HPDE6-E6E7 (cell line): ENCODE measurements at regions not wholly inside any gene's neighbourhood (a gene's known extent, or its start where the extent isn't known, plus 50 kb on each side); places are given as distances from the start of the nearest gene placed in this dataset.

Source experiments
- DNase-seq: peaks from one replicate; pipeline ENCODE4 v3.0.0; 2011; ENCODE audit warnings: missing footprints; ENCODE audit errors: extremely low spot score

- no peak for DNase-seq
These were observed 487.9 kb upstream of the ID2 start for GRCh38 chr2:8193686-8194615.

DNA sequence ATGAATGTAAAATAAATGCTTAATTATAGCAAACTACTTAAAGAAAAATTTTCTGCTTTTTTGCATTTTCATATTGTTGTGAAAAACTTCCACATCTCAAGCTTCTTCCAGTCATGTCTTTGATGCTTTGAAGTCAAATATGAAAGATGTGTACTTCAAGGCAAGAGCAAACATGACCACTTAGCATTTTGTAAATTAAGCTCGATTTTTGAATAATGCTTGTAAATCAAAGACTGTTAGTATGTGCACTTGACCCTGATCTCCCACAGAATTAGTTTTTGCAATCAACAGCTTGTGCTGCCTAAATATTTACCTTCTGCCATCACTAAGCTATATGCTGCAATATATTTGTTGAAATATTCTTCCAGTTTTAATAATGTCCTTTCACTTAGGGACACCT, 486.1 kb upstream of the ID2 start:
- DNase-seq: no peak

- no peak for DNase-seq
These were observed 485.5 kb upstream of the ID2 start for GRCh38 chr2:8196316-8196715.

DNA sequence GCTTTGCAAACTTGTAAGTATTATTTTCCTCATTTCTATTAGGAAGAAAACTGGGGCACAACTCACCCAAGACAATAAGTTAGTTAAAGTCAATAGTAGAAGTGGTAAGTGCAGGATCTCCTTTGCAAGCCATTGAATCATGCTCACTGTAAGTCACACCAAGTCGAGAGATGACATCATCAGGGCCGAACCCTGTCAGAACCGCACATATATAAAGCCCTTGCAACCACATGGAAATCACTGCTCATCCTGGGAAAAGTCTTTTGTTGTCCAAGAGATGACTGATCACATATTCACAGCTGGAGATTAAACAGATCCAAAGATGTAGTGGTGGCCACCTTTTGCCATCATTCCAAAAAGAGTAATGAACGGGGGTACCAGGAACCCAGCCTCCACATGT, 484.8 kb upstream of the ID2 start:
- no peak for DNase-seq

DNA sequence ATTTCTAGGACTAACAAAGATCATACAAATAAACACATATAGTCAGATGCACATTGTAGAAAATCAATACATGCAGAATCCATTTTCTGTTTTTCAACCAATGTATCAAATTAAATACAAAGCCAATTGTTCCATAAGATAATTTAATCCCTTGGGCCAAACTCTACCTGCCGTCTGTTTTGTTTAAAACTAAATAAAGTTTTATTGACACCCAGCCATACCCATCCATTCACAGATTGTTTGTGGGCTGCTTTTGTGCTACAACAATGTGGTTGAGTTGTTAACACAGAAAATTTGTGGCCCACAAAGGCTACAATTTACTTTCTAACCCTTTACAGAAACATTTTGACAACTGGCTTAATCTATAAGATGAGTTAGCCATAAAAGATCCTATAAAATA, 484.0 kb upstream of the ID2 start:
- no peak for DNase-seq

DNA sequence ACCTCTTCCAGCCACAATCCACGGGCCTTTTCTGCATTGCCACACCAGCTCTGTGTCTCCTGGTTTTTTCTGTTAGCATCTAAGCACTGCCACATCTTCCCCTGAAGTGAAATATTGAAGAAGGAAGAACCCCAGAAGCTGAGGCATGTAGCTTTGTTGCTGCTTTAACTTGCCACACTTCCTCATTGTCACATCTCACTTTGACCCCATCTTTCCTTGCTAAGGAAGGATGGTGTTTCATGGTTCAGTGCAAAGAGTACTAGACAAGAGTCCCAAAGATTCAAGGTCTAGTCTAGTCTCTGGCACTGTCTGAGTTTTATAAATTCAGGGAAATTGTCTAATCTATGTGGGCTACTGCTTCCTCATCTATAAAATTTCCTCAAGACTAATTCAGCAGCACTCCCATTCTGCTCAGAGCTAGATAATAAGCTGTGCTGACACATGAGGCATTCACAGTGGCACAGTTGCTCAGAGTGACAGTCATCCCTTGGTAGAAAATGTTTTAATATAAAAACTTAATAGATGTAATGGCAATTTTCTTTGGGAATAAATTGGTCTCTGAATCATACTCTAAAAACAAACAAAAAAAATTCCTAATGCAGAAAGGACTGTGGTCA, 483.0 kb upstream of the ID2 start:
- DNase-seq: no peak

GRCh38 chr2:8202132-8202531, 479.7 kb upstream of the ID2 start:
- no peak for DNase-seq

DNA sequence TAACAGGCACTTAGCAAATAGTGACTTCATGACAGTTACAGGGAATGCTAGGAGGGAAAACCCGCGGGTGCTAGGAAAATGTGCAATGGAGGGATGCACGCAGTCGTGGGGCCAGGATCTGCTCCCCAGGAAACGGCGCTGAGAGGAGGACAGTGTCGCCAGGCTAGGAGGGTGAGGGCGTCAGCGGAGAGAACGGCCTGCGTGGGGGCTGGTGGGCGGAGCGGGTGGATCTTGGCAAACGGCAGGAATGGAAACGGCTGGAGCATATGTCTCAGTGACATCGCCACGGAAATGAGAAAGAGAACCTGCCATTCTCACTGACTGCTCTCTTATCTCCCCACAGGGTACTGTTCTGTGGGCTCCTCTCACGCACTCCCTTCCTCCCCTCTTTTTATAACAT, 478.5 kb upstream of the ID2 start:
- no peak for DNase-seq

- DNase-seq: no peak
These were observed 477.1 kb upstream of the ID2 start for GRCh38 chr2:8204711-8205110.

GRCh38 chr2:8209494-8209893, 472.4 kb upstream of the ID2 start:
- DNase-seq: no peak

GRCh38 chr2:8211384-8211783, 470.5 kb upstream of the ID2 start:
- no peak for DNase-seq

DNA sequence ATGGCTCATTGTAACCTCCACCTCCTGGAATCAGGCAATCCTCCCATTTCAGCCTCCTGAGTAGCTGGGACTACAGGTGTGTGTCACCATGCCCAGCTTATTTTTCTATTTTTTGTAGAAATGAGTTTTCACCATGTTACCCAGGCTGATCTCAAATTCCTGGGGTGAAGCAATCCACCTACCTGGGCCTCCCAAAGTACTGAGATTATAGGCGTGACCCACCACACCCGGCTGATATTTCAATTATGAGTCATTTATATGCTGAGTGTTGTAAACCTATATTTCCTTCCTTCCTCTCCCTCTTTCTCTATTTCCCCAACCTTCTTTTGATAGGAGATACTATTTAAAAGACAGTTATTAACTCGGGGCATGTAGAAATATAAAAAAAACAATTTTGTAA, 469.6 kb upstream of the ID2 start:
- DNase-seq: no peak

DNA sequence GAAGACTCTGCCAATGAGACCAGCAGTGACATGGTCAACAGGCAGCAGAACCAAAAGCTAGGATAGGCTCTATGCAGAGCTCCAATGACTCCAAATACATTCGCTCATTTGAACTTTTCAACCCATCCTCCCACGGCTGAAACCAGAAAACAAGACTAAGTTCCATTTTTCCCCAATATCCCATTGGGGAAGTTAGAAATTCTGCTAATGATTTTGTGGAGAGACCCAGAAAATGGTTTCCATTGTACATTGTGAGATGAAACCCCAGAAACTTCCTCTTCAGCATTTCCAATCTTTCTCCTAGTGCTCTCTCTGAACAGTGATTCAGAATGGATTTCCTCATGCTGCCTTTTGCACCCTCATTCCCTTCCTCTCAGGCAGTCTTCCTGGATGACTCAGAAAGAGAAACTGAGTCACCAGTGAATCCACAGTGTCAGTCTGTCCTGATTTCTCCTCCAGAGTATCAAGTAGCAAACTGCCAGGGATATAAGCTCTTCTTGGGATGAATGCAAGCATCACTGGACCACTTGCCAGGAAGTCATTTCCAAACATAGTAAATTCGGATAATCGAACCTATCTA, 467.7 kb upstream of the ID2 start:
- no peak for DNase-seq

DNA sequence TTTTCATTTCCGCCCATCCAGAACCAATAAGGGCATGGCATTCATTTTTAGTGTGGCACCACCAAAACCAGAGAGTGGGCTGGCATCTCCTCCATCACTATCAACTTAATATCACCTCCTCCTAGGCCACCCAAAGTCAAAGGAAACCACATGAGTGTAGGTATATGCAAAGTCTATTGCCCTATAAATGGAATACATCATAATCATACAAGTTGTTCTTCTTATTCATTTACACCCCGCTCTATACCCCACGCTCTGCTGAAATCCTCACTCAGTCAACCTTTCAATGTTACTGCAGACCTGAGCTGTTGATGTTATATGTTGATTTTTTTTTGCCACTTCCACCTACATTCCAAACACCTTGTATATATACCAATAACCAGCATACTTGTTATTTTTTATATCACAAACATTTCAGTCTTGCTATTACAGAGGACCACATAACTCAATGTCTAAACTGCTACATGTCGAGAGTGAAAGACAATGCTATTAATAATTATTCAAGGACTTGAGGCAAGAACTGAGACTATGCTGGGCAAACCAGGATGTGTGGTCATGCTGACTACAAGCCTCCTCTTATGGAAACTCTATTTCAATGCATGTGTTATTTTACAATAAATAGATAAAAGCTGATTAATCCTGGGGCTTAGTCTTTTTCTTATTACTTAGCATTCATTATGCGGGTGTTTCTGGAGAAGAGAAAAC, 466.5 kb upstream of the ID2 start:
- DNase-seq: no peak

DNA sequence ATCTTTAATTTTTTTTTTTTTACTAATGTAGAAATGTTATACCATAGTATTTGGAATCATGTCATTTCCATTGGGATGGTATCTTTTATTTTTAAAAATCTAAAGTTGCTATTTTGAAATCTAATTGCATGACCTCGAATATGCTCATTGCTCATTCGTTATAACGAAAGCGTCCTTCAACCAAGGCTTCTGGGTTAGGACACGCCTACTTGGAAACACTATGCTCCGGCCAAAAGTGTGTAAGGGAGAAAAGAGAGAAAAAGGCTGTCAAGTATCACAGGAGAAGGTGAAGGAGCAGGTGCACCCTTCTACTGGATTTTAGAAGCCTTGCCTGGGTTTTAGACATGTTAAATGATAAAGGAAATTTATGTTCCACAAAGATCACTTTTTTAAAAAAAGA, 465.9 kb upstream of the ID2 start:
- no peak for DNase-seq

- DNase-seq: no peak
These were observed 465.5 kb upstream of the ID2 start for GRCh38 chr2:8216397-8216796.

DNA sequence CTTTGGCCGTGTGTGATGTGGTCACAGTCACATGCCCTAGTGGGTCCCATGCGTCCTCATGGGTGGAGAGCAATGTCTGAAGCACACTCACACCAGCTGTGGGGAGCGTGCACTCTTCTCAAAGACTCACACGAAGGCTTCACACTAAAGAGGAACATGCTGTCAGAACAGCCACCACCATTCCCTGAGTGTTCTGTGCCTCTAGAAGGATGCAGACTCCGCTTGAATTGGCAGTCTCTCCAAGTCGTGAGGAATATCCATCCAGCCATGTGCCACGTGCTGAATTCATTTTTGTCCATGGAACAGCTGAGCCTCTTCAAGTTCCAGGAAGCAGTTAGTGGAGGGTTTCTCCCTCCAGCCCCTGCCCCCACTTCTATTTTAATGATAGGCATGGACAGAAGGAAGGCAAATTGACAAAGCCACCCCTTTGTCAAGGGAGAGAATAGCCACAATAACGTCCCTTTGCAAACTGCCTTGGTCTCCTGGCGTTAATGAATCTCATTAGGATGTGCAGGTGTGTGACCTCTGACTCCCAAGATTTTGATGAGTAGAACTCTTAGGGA, 464.3 kb upstream of the ID2 start:
- no peak for DNase-seq

DNA sequence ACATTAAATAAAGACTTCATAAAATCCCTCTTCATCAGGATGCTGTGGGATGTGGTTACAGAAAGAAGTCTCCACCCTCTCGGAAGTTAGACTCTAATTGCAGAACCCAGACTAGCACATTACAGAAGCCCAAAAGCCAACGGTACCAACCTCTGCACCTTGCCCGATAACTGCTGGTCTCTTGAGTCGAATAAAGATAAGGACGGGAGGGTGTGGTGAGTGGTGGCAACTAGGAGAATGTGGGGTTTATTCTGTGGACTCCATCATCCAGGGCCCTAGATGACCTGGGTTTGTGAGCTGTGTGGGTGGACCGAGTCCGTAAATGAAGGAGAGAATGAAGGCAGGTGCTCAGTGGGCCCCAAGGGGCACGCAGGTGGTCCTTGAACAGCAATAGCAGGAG, 462.8 kb upstream of the ID2 start:
- no peak for DNase-seq

DNA sequence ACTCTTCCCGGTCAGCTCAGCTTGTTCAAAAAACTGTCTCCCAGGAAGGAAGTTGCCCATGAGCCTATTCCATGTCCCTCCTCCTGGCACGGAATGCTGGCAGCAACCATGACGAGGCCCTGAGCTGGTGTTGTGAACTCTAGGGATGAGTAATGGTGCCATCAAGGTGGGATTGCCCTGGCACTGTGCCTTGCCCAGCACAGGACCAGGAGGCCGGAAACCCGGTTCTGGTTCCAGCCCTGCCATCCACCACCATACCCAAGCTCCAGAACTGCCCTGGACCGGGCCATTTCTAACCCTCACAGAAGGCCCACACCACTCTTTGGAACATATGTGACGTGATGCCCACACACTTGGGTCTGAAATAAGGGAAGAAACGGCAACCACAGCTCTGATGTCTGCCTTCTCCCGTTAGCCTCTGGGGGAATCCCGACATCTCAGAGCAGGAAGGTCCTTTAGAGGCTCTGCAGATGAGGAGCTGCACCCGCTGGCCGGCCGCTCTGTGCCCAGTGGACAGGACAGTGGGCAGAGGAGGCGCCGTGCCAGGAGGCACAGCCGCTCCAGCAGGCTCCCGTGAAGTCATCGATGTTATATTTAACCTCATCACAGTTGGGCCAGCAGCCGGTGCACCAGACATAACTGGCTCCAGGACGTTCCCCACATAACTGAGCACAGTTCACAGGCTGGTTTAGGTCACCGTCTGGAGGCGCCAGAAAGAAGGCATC, 462.1 kb upstream of the ID2 start:
- DNase-seq: no peak

GRCh38 chr2:8222979-8223694, 458.7 kb upstream of the ID2 start:
- DNase-seq: no peak
